ENCODE measurements at regions not wholly inside any gene's neighbourhood (a gene's known extent, or its start where the extent isn't known, plus 50 kb on each side); places are given as distances from the start of the nearest gene placed in this dataset.

- TF ChIP-seq EZH2phosphoT487 (conservative IDR thresholded peaks at IDR 0.05; ENCODE audit: low read length) (no peak), CTCF (IDR thresholded peaks at IDR 0.05; ENCODE audit: insufficient read depth, low read length, poor library complexity, severe bottlenecking) (no peak)
- Histone ChIP-seq H3K4me3 (ENCODE audit: insufficient read depth, low read length, poor library complexity, severe bottlenecking) (no peak overlapping the region), H3K4me2 (ENCODE audit: low read depth, low read length, poor library complexity, severe bottlenecking) (peak overlapping the region; percentile 37), H4K20me1 (ENCODE audit: low read depth, low read length) (no peaks in the 10 kb centered on the region), H3K9me2 (replicated peaks; ENCODE audit: insufficient read depth, low read length) (no peaks in the 10 kb centered on the region), H3K27me3 (ENCODE audit: low read length) (no peaks in the 10 kb centered on the region), H3K9ac (ENCODE audit: low read length) (no peak overlapping the region), H3K27ac (ENCODE audit: low read depth, low read length) (no peak overlapping the region), H3K9me3 (ENCODE audit: insufficient read depth, low read length) (no peaks in the 10 kb centered on the region), H3K36me3 (ENCODE audit: low read length) (no peaks in the 10 kb centered on the region), H3F3A (ENCODE audit: insufficient read depth) (no peaks in the 10 kb centered on the region; the same call in 1 of the 2 replicates), H2AFZ (ENCODE audit: low read depth, low read length, severe bottlenecking) (no peak overlapping the region), H3K79me2 (ENCODE audit: insufficient read depth, low read length) (no peaks in the 10 kb centered on the region)
Measured at GRCh38 chr2:144194326-144195071, 325.4 kb downstream of the ZEB2 start.

- TF ChIP-seq EZH2phosphoT487 (conservative IDR thresholded peaks at IDR 0.05; ENCODE audit: low read length) (no peak), CTCF (IDR thresholded peaks at IDR 0.05; ENCODE audit: insufficient read depth, low read length, poor library complexity, severe bottlenecking) (no peak)
- no peak overlapping the region for H2AFZ ChIP-seq (ENCODE audit: low read depth, low read length, severe bottlenecking)
- no peak overlapping the region for H3K9ac ChIP-seq (ENCODE audit: low read length)
- H3K79me2 ChIP-seq (ENCODE audit: insufficient read depth, low read length): no peaks in the 10 kb centered on the region
- H3K9me2 ChIP-seq (replicated peaks; ENCODE audit: insufficient read depth, low read length): no peaks in the 10 kb centered on the region
- no peak overlapping the region for H3K4me3 ChIP-seq (ENCODE audit: insufficient read depth, low read length, poor library complexity, severe bottlenecking)
- H3K36me3 ChIP-seq (ENCODE audit: low read length): peaks cover 6% of the 10 kb centered on the region; the same call in 1 of the 2 replicates
- H3K4me2 ChIP-seq (ENCODE audit: low read depth, low read length, poor library complexity, severe bottlenecking): no peak overlapping the region
- no peak overlapping the region for H3K27ac ChIP-seq (ENCODE audit: low read depth, low read length)
- H3K9me3 ChIP-seq (ENCODE audit: insufficient read depth, low read length): no peaks in the 10 kb centered on the region
- peaks cover 2% of the 10 kb centered on the region; the same call in 1 of the 2 replicates for H3F3A ChIP-seq (ENCODE audit: insufficient read depth)
- no peaks in the 10 kb centered on the region for H3K27me3 ChIP-seq (ENCODE audit: low read length)
- no peaks in the 10 kb centered on the region for H4K20me1 ChIP-seq (ENCODE audit: low read depth, low read length)
Measured at GRCh38 chr2:144190908-144191605, 328.9 kb downstream of the ZEB2 start.

- H4K20me1 ChIP-seq (ENCODE audit: low read depth, low read length): no peaks in the 10 kb centered on the region
- peak overlapping the region; percentile 72 for H3K27ac ChIP-seq (ENCODE audit: low read depth, low read length)
- H3K4me2 ChIP-seq (ENCODE audit: low read depth, low read length, poor library complexity, severe bottlenecking): peak overlapping the region; percentile 53
- peaks cover 24% of the 10 kb centered on the region; the same call in 1 of the 2 replicates for H3K36me3 ChIP-seq (ENCODE audit: low read length)
- 0 out of 2 replicates have a peak, but pooled peaks cover 6% of the 10 kb centered on the region for H3F3A ChIP-seq (ENCODE audit: insufficient read depth)
- no peaks in the 10 kb centered on the region for H3K27me3 ChIP-seq (ENCODE audit: low read length)
- TF ChIP-seq CTCF (IDR thresholded peaks at IDR 0.05; ENCODE audit: insufficient read depth, low read length, poor library complexity, severe bottlenecking) (no peak), EZH2phosphoT487 (conservative IDR thresholded peaks at IDR 0.05; ENCODE audit: low read length) (no peak)
- no peaks in the 10 kb centered on the region for H3K9me2 ChIP-seq (replicated peaks; ENCODE audit: insufficient read depth, low read length)
- H3K9ac ChIP-seq (ENCODE audit: low read length): no peak overlapping the region
- no peaks in the 10 kb centered on the region for H3K79me2 ChIP-seq (ENCODE audit: insufficient read depth, low read length)
- peak overlapping the region; percentile 9 for H2AFZ ChIP-seq (ENCODE audit: low read depth, low read length, severe bottlenecking)
- H3K9me3 ChIP-seq (ENCODE audit: insufficient read depth, low read length): no peaks in the 10 kb centered on the region
- H3K4me3 ChIP-seq (ENCODE audit: insufficient read depth, low read length, poor library complexity, severe bottlenecking): peak overlapping the region; percentile 26
Measured at GRCh38 chr2:144183727-144184126, 336.2 kb downstream of the ZEB2 start.

All from SU-DHL-6 (cell line).